ENCODE measurements at regions not wholly inside any gene's neighbourhood (a gene's known extent, or its start where the extent isn't known, plus 50 kb on each side); places are given as distances from the start of the nearest gene placed in this dataset.

DNA sequence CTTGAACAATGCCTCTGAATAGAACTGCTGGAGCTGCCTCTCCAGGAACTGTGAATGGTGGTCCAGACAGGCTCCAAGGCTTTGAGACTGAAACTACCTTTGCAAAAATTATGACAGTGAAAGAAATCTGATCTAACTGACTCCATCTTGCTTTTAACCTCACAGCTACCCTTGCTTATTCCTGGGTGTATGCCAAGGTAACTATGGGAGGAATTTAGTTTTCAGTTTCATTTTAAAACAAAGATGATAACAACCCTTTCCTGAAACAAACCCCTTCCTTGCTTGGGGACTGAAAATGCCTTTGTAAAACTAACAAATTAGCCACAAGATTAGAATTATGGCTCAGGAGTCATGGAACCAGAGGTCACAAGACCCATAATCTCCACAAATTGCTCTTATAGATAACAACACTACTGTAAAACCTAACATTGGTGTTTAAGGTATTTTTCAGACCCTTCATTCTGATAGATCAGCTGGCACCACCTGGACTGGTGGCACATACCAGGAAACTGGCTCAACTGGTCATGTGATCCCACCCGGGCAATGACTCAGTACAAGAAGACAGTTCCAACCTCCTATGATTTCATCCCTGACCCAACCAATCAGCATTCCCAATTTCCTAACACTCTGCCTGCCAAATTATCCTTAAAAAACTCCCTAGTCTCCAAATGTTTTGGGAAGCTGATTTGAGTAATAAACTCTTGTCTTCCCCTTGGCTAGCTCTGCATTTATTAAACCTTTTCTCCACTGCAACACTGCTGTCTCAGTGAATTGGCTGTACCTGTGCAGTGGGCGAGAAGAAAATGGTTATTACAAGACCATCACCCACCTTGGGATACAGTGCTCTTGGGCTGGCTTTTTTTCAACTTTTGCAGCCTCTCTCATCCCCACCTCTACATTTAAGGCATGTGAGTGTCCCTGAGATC, 608.1 kb downstream of the TYW1 start:
- TF ChIP-seq, protein P1, sequence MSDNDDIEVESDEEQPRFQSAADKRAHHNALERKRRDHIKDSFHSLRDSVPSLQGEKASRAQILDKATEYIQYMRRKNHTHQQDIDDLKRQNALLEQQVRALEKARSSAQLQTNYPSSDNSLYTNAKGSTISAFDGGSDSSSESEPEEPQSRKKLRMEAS (IDR thresholded peaks at IDR 0.05), result no peak
- TF ChIP-seq HNF4G (IDR thresholded peaks at IDR 0.05), result no peak
- TF ChIP-seq, protein P2, sequence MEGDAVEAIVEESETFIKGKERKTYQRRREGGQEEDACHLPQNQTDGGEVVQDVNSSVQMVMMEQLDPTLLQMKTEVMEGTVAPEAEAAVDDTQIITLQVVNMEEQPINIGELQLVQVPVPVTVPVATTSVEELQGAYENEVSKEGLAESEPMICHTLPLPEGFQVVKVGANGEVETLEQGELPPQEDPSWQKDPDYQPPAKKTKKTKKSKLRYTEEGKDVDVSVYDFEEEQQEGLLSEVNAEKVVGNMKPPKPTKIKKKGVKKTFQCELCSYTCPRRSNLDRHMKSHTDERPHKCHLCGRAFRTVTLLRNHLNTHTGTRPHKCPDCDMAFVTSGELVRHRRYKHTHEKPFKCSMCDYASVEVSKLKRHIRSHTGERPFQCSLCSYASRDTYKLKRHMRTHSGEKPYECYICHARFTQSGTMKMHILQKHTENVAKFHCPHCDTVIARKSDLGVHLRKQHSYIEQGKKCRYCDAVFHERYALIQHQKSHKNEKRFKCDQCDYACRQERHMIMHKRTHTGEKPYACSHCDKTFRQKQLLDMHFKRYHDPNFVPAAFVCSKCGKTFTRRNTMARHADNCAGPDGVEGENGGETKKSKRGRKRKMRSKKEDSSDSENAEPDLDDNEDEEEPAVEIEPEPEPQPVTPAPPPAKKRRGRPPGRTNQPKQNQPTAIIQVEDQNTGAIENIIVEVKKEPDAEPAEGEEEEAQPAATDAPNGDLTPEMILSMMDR (IDR thresholded peaks at IDR 0.05; ENCODE audit: low read depth, low read length, missing input control), result no peak
- no peak for TF ChIP-seq RAD21 (IDR thresholded peaks at IDR 0.05)
- TF ChIP-seq, protein P3, sequence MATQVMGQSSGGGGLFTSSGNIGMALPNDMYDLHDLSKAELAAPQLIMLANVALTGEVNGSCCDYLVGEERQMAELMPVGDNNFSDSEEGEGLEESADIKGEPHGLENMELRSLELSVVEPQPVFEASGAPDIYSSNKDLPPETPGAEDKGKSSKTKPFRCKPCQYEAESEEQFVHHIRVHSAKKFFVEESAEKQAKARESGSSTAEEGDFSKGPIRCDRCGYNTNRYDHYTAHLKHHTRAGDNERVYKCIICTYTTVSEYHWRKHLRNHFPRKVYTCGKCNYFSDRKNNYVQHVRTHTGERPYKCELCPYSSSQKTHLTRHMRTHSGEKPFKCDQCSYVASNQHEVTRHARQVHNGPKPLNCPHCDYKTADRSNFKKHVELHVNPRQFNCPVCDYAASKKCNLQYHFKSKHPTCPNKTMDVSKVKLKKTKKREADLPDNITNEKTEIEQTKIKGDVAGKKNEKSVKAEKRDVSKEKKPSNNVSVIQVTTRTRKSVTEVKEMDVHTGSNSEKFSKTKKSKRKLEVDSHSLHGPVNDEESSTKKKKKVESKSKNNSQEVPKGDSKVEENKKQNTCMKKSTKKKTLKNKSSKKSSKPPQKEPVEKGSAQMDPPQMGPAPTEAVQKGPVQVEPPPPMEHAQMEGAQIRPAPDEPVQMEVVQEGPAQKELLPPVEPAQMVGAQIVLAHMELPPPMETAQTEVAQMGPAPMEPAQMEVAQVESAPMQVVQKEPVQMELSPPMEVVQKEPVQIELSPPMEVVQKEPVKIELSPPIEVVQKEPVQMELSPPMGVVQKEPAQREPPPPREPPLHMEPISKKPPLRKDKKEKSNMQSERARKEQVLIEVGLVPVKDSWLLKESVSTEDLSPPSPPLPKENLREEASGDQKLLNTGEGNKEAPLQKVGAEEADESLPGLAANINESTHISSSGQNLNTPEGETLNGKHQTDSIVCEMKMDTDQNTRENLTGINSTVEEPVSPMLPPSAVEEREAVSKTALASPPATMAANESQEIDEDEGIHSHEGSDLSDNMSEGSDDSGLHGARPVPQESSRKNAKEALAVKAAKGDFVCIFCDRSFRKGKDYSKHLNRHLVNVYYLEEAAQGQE (IDR thresholded peaks at IDR 0.05), result no peak
- TF ChIP-seq GABPA (IDR thresholded peaks at IDR 0.05 in 1 of 2, conservative IDR thresholded peaks at IDR 0.05 in 1 of 2), result no peak
- no peak for TF ChIP-seq SP1 (IDR thresholded peaks at IDR 0.05)
- no peak for TF ChIP-seq TAF1 (conservative IDR thresholded peaks at IDR 0.05)
- no peak for TF ChIP-seq YY1 (IDR thresholded peaks at IDR 0.05)
- TF ChIP-seq HNF4A (conservative IDR thresholded peaks at IDR 0.05), result no peak
- TF ChIP-seq EGR1 (IDR thresholded peaks at IDR 0.05; ENCODE audit: low read depth in 2 of 2), result no peak
- no peak for TF ChIP-seq RXRA (IDR thresholded peaks at IDR 0.05)
- no peak for TF ChIP-seq JUND (IDR thresholded peaks at IDR 0.05)
